Cerebellar nuclear complex (tissue), 1 donor: ENCODE measurements at regions not wholly inside any gene's neighbourhood (a gene's known extent, or its start where the extent isn't known, plus 50 kb on each side); places are given as distances from the start of the nearest gene placed in this dataset.

Source experiments
- DNase-seq, 2 experiments: peaks; one replicate each; lab custom pipeline; 2025; lab: John Stamatoyannopoulos, UW

- no peak for DNase-seq
These were observed 74.4 kb upstream of the ARHGAP32 start for GRCh38 chr11:129266536-129266935.

GRCh38 chr11:129265125-129265788 lies 73.1 kb upstream of the ARHGAP32 start:
- no peak for DNase-seq

- DNase-seq, result no peak
These were observed 72.0 kb upstream of the ARHGAP32 start for GRCh38 chr11:129264114-129264513.

GRCh38 chr11:129260750-129261149 lies 68.6 kb upstream of the ARHGAP32 start:
- no peak for DNase-seq

- DNase-seq, result no peak
These were observed 67.8 kb upstream of the ARHGAP32 start for GRCh38 chr11:129259931-129260348.

- DNase-seq, result no peak
These were observed 66.1 kb upstream of the ARHGAP32 start for GRCh38 chr11:129258205-129258604.

- DNase-seq, result no peak
These were observed 65.4 kb upstream of the ARHGAP32 start for GRCh38 chr11:129257512-129257911.

- DNase-seq, result no peak
These were observed 60.5 kb upstream of the ARHGAP32 start for GRCh38 chr11:129252621-129253020.

GRCh38 chr11:129251067-129251466 lies 58.9 kb upstream of the ARHGAP32 start:
- no peak for DNase-seq

GRCh38 chr11:129249923-129250322 lies 57.8 kb upstream of the ARHGAP32 start:
- DNase-seq, result no peak

GRCh38 chr11:129249351-129249750 lies 57.2 kb upstream of the ARHGAP32 start:
- DNase-seq, result no peak

GRCh38 chr11:129248618-129249017 lies 56.5 kb upstream of the ARHGAP32 start:
- DNase-seq, result no peak

GRCh38 chr11:129247135-129247534 lies 55.0 kb upstream of the ARHGAP32 start:
- DNase-seq, result no peak

- no peak for DNase-seq
These were observed 50.7 kb upstream of the ARHGAP32 start for GRCh38 chr11:129242855-129243254.
